Skin of body (tissue), 1 donor: ENCODE measurements at regions not wholly inside any gene's neighbourhood (a gene's known extent, or its start where the extent isn't known, plus 50 kb on each side); places are given as distances from the start of the nearest gene placed in this dataset.
A peak's percentile ranks its signal among the peaks of the same experiment; 100 is the strongest.
"Not testable (repeated sequence)": the region's sequence is repeated elsewhere in the genome, so short reads cannot be mapped to it uniquely, and the experiment has no call there.

Source experiments
- DNase-seq: peaks from one replicate; lab custom pipeline; 2025; lab: John Stamatoyannopoulos, UW

GRCh38 chr4:26174027-26174426 lies 146.8 kb upstream of the RBPJ start:
- no peak for DNase-seq

DNA sequence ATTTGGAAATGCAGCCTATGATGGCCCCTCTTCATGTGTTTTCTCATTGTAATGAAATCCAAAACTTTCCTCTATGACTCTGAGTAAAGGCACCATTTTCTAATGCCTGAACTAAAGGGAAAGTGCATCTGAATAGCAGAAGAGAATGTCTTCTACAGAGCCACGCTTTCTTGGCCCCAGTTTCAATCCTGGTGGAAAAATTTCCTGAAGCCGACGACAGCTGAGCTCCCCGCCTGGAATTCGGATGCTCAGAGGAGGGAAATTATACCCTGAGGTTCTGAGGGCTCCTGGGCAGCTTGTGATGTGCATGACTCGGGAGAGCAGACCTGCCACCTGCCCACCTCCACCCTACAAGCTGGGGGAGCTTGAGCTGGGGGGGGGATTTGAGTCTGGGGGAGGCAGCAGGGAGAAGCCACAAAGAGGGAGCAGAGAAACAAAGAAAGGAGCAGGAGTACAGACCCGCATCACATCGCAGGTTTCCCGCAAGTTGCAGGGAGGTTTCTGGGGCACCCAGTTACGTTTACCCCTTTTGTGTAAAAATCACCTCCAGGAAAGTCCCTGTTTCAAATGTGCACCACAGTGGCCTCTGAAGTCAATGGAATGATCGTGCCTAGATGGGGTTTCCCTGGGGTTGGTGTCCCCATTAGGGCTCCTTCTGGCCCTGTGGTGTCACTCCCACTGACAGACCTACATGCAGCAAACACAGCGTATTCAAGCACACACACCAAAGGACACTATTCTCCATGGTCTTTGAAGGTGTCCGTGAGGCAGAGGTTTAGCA lies 145.6 kb upstream of the RBPJ start:
- peak; percentile 66 for DNase-seq

DNA sequence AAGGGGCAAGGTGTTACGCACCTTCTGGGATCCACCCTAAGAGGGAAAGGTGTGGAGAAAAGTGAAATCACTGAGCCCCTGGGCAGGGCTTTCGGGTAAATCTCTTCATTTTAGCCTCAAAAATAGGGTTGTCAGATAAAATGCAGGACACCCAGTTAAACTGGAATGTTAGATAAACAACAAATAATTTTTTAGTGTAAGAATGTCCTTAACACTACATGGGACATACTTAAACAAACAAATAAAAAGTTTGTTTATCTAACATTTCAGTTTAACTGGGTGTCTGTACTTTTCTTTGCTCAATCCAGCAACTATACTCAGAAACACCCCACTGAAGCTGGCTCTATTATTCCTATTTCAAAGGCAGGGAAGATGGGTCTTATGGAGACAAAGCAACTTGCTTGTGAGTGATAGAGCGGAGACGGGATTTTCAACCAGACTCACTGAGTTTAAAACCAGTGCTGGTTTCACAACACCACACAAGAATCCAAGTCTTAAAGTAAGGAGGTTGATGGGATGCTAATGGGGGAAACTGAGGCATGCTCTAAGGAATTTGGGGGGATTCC lies 144.8 kb upstream of the RBPJ start:
- no peak for DNase-seq

DNA sequence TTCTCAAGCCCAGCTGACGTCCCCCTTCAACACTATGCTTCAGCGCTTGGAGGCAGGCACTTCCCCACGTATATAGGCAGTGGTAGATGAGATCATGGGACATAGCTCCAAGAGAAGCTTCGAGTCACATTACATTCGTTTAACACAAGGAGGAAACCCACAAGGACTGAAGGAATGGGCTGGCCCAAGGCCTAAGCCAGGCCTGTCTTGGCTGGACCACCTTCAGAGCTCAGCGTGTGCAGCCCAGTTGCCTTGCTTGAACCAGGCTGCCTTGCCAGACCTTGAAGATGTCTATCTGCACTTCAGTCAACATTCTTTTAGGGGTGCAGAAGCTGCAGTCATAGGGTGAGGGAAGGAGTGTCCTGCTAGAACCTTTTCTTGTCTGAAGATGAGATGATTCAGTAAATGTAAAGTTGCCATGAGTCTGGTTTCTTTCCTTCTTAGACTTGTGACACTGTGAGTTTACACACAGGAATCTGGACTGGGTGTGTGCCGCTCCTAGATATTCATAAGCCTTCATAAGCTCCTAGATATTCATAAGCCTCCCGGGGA lies 144.1 kb upstream of the RBPJ start:
- DNase-seq, result peak; percentile 82

DNA sequence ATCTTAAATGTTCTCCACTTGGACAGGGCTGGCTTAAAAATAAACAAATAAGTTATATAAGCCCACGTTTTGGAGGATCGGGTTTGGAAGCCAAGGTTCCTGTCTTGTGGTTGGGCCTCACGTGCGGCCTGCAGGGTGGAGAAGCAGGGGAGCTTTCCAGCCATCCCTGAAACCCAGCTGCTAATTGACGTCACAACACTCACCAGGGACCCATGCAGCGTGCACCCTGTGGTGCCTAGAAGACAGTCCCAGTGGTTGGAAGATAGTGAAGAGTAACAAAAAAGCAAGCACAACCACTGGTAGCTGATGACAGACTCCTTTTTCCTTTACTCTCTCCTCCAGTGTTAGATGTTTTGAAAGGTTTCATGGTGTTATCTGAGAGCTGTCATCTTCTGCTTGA lies 142.0 kb upstream of the RBPJ start:
- no peak for DNase-seq

GRCh38 chr4:26179316-26179760 lies 141.5 kb upstream of the RBPJ start:
- no peak for DNase-seq

DNA sequence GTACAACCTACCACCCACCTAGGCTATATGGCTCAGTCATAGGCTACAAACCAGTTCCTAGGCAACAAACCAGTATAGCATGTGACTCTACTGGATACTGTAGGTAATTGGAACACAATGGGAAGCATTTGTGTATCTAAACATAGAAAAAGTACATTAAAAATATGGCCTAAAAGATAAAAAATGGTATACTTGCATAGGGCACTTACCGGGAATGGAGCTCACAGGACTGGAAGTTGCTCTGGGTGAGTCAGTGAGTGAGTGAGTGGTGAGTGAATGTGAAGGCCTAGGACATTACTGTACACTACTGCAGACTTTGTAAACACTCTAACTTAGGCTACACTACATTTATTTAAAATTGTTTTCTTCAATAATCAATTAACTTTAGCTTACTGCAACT lies 139.2 kb upstream of the RBPJ start:
- DNase-seq, result no peak

GRCh38 chr4:26183017-26183416 lies 137.8 kb upstream of the RBPJ start:
- DNase-seq, result no peak

GRCh38 chr4:26185436-26185835 lies 135.4 kb upstream of the RBPJ start:
- DNase-seq, result no peak

- DNase-seq, result no peak
Measured at GRCh38 chr4:26191353-26191752, 129.5 kb upstream of the RBPJ start.

DNA sequence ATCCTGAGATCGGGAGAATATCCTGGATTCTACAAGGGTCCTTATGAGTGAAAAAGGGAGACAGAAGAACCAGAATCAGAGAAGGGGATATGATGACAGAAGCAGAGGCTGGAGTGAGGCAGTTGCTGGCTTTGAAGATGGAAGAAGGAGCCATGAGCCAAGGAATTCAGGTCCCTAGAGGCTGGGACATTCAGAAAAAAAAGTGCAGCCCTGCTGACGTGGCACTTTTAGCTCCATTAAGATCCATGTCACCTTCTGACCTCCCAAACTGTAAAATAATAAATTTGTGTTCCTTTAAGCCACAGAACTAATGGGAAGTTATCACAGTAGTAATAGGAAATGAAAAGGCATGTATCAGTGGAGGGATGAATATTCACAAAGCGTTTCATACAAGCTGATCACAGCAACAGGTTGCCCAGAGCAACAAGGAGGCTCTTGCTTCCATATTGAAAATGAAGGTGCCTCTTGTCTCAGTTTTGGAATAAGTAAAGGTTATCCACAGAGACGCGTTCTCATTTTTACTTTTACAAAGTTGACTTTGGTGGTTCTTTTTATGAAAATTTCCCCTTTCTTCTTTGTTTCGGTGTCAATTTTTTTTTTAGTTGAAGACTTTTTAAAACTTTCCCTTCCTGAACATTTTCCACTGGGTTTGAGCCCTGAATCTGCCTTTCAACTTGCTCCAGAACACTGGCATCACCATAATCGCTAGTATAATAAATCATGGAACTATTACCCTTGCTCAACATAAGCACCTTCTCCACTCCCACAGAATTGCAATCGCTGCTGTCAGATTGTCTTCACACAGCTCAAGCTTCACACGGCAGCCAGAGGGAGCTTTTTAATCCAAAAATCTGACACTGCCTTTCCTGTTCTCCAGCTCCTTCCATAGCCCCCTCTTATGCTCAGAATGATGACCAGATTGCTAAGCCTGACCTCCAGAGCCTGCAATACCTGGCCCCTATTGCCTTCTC lies 127.6 kb upstream of the RBPJ start:
- no peak for DNase-seq

DNA sequence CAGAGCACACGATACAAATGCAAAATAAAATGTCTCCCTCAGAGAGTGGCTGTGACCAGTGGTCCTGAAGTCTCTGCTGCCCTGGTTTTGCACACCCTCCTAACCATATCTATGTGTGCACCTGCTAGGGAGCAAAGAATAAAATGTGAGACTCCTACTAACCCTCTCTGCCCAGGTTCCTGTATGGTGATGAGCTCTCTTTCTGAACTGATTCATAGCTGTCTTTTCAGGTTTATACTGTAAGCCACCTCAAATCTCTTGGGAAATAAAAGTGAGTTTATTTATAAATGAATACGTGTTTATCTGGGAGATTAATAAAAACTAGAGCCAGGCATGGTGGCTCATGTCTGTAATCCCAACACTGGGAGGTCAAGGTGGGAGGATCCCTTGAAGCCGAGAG lies 126.0 kb upstream of the RBPJ start:
- DNase-seq, result no peak

DNA sequence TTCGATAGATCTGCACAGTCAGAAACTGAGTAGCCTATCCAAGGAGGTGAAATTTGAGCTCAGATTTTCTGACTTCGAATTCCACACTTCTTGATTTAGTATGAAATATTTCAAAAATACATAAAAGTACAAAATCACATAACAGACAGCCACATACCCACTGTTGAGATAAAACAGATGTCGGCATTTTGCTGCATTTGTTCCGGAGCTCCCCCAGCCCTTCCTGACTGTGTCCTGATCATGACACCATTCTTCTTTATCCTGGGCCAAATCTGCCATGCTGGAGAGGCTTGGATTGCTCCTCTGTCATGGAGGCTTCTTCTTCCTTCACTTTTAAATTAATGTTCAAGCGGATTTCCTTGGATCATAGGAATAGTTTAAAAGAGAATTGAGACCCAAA lies 124.2 kb upstream of the RBPJ start:
- DNase-seq, result no peak

DNA sequence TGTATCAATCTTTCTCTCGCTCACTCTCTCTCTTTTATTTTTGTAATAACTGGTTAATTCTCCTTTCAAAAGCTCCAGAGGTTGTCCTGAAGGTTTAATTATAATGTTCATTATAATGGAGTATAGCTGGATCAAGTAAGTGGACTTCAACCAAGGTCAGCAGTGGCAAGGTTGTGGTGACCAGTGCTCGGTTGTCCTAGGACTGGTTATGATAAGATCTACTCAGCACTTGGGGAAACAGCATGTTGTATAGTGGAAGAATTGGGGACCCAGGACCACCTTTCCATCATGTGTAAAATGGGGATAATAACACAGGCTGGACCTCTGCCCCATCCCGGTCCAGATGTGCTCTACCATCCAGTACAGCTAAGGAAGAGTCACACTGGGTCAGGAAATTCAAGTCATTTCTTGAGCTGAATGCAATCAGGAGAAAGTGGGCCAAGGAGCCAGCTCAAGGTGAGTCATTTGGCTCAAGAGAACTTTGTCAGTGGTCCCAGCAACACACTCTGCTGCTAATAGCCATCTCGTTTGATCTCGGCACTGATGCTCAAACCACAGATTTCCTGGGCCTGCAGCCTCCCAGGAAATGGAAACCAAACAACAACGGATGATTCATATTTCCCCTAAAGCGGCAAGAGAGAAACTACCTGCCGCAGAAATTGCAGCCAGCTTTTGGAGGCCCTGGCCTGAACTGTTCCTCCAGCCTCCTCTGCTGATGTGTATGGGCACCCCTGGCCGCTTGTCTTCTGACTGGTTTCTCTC lies 123.6 kb upstream of the RBPJ start:
- DNase-seq, result no peak

GRCh38 chr4:26198931-26199330 lies 121.9 kb upstream of the RBPJ start:
- DNase-seq, result not testable (repeated sequence)

- DNase-seq, result no peak
Measured at GRCh38 chr4:26199596-26199995, 121.2 kb upstream of the RBPJ start.

GRCh38 chr4:26201120-26201519 lies 119.7 kb upstream of the RBPJ start:
- peak; percentile 65 for DNase-seq

GRCh38 chr4:26204249-26204825 lies 116.5 kb upstream of the RBPJ start:
- no peak for DNase-seq

DNA sequence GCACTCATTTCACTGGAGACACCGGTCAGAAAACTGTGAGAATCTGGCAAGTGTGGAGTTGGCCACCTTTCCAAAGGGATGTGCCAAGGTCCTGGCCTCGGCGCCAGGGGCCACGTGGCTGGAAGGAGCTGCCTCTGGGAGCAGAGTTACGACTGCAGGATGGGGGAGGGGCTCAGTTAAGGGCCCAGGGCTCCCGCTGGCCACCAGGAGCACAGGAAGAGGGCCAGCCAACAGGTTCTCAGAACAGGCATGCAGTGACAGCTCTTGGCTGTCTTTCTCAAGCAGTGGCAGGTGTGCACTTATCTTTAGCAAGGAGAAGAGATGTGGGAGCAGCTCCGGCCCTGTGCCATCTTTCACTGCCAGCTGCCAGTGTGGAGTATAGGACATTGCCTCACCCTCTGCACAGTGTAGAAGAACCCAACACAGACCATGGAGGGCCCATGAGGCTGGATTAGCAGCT lies 115.9 kb upstream of the RBPJ start:
- DNase-seq, result no peak

GRCh38 chr4:26206339-26206738 lies 114.5 kb upstream of the RBPJ start:
- peak; percentile 95 for DNase-seq

DNA sequence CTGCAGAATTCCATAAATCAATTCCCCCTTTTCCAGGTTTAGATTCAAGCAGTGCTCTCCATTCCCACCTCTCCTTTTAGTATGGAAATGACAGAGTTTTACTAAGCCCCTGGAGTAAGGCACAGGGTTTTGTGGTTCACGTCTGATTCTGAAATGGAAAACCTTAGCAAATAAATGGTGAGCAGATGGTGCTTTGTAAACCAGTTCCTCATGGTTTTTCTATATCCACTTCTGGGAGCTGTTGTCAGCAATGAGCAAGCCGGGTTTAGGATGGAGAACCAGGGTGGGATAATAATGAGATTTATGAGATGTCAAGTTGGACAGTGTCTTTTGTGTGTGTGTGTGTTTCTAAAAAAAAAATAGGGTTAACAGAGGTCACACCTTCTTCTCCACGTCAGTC lies 113.8 kb upstream of the RBPJ start:
- peak; percentile 67 for DNase-seq
